ENCODE measurements at regions not wholly inside any gene's neighbourhood (a gene's known extent, or its start where the extent isn't known, plus 50 kb on each side); places are given as distances from the start of the nearest gene placed in this dataset.

DNA sequence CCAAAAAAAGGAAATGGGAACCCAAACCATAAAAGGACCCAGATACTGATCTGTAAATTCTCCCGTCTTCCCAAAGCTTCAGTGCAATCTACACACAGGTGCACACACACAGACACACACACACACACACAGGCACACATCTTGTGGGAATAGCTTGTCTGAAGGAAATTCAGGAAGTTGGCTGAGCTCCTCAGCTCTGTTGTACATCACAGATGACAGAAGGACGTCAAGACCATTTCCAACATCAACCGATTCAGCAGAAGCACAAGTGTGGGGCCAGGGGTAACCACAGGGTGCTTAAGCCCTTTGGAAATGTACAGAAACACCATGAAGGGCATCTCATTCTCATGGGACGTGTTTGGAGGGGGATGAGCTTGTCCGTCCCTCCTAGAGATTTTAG, 498.1 kb upstream of the PSMD7 start:
- DNase-seq: no peak

GRCh38 chr16:73797115-73797514, 499.5 kb upstream of the PSMD7 start:
- no peak for DNase-seq

- no peak for DNase-seq
These were observed 500.4 kb upstream of the PSMD7 start for GRCh38 chr16:73796241-73796640.

- DNase-seq: no peak
These were observed 501.6 kb upstream of the PSMD7 start for GRCh38 chr16:73794994-73795393.

- DNase-seq: no peak
These were observed 502.7 kb upstream of the PSMD7 start for GRCh38 chr16:73793871-73794437.

DNA sequence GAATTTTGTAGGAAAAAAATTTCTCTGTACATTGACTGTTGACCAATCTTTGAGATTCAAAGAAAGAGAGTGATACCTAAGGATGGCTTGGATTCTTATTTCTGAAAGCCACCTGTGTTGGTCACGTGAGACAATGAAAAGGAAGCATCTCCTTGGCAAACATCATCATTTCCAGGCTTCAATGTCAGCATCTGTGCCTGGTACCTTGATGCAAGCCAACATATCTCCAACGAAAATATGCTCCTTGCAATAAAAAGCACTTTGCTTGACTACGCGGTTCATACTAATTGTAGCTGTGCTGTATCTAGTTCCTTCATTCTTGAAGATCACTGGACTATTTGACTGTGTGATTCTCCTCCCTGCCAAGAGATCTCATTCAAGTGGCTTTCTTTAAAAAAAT, 503.4 kb upstream of the PSMD7 start:
- no peak for DNase-seq

DNA sequence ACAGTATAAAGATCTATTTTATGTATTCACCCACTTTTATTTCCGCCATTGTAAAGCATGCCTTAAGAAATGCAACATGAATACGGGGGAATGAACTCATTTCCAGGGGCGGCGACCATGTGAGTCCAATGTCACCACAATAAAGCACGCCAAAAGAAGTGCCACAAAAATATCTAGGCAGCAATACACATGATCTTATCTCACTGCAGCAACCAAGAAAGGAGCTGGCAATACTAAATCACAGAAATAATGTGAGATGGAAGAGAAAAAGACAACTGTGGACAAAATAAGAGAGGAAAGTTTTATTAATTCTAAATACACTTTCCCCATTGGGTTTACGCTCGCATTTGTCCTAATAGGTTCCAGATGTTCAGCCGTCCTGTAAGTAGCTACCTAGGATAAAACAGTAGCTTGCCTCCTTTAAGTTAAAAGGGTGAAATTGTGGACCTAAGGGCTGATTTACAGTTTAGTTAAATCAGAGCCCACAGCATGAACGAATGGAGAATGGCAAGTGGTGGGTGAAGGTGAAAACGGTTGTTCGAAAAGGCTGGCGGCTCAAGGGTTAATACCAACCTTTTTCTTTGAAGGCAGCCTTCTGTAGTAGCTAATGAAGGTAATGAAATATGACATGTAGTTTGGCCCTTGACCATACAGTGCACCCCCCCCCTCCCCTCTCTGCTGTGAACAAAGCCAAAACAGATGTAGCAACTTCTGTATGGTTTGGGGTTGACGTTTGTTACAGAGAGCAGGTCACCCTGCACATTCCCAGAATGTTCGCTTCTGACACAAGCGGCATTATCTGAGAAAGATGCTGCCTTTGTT, 504.2 kb upstream of the PSMD7 start:
- DNase-seq: no peak

GRCh38 chr16:73781297-73781696, 515.3 kb upstream of the PSMD7 start:
- DNase-seq: no peak

GRCh38 chr16:73778887-73779286, 517.7 kb upstream of the PSMD7 start:
- no peak for DNase-seq

DNA sequence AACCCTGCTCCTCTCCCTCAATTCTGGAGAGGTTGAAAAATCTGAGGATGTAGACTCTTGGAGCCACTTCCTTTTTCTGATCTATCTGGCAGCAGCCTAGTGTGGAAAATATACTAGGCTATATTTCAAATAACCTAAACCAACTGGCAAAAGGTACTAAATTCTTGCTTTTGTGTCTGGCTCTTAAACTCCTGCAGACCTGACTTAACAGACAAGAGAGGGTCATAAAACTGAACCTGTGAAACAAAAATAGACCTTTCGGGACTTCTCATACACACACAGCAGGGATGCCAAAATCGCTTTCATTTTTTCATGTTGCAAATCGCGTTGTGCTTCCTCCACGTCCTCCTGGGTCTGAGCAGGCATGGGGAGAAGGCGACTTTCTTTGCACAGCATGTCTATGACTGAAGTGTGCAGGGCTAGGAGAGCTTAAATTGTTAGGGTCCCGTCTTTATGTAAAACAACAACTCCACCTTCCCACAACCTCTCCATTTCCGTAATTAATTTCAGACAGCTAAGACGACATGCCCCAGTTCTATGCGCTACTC, 520.7 kb upstream of the PSMD7 start:
- no peak for DNase-seq

- peak; percentile 17 for DNase-seq
These were observed 525.2 kb upstream of the PSMD7 start for GRCh38 chr16:73771196-73772064.

- no peak for DNase-seq
These were observed 527.8 kb upstream of the PSMD7 start for GRCh38 chr16:73768786-73769203.

- no peak for DNase-seq
These were observed 532.3 kb upstream of the PSMD7 start for GRCh38 chr16:73764321-73764720.

GRCh38 chr16:73756289-73757178, 540.1 kb upstream of the PSMD7 start:
- DNase-seq: no peak

GRCh38 chr16:73753931-73754330, 542.7 kb upstream of the PSMD7 start:
- no peak for DNase-seq

DNA sequence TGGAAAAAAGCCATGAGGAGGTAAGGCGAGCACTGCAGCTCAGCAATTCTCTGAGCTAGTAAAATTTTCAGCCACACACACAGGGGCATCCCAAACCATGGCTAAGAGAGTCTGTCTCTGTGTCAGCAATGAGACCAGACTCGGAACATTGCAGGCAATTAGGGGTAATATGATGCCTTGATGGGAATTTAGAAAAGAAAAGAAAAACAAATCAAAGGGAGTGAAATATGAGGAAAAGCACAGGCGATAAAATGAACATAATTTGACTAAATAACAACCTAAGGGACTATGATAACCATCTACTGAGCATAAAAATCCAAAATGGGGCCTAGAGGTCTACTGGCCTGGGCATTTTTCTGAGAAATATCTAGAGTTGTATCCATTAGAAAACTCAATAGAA, 546.0 kb upstream of the PSMD7 start:
- no peak for DNase-seq

DNA sequence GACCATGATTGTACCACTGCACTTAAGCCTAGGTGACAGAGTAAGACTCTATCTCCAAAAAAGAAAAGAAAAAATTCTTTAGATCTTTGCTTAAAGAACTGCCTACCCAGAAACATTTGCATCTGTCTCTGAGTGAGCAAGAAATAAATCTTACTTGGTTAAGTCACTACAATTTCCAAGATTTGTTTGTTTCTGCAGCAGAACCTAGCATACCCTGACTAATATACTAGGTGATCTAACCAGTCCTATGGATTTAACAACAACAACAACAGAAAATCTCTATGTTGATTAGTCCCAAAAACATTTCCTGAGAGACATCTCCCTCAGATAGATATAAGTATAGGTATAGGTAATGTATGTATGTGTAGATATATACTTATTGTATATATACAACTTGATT, 549.3 kb upstream of the PSMD7 start:
- DNase-seq: no peak

DNA sequence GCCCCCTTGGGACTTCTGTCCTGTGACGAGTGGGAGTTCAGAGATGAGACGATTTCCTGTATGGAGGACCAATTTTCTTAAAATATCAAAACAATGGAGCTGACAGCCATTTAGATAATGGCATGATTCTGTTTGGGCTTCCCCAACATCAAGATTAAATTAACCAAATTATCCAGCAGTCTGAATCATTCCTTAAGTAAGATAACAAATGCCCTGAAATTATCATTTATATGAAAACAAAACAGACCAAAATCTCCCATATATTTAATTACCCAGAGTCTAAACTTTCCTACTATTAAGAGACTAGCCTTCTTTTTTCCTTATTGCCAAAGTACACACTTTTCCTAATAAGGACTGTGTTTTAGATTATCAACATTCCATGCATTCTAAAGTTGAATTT, 550.1 kb upstream of the PSMD7 start:
- no peak for DNase-seq

DNA sequence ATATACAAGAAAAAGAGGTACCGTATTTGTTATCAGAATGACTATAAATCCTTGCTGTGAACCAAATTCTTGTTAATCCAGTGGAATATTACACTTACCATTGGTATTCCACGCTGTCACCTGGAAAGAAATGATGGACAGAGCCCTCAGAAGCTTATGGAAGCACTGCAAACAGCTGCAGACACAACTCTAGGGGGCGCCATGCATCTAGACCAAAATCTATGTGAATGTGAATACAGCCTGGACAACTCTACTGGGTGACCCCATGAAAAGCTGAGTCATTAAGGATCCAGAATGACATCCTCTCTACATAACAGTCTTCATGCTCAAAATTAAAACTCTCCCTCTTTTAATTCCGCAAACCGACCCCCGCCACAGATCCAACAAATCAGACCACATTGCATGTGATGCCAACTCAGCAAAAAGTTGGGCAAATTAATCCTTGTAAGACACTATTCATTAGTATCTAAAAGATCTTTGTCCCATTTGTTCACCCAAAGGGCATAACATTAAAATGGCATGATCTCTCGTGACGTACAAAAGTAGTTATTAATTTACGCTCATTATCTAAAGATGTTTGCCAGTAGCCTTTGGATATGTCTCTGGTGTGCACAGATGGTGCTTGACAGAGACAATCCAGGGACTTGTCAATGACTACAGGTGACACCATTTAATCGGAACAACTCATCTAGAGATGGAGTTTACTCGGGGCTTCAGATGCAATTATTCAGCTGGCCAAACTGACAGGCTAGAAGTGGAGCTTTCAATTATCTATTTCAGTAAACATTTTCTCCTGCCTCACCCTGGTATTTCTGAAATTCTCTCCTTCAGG, 552.7 kb upstream of the PSMD7 start:
- no peak for DNase-seq

- DNase-seq: no peak
These were observed 557.4 kb upstream of the PSMD7 start for GRCh38 chr16:73739049-73739769.

DNA sequence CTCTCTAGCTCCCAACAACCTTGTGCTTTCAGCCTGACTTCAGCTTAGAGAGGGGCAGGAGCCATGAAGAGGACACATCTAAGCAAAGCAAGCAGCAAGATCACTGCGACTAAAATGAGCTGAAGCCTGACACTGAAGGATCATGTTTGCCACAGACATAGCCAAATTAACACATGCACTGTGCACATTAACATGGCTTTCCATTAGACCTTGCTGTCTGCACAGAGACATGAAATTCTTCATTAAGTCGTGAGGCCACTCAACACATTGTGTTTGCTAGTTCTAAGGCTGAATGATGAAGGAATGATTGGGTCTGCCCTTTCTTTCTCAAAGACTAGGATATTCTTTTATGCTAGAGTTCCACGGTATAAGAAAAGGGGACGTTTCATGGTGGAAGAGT, 558.3 kb upstream of the PSMD7 start:
- no peak for DNase-seq
